ENCODE measurements at regions not wholly inside any gene's neighbourhood (a gene's known extent, or its start where the extent isn't known, plus 50 kb on each side); places are given as distances from the start of the nearest gene placed in this dataset.

GRCh38 chr2:126803434-126803775 is 95.3 kb upstream of the TEX51 start:
- TF ChIP-seq, protein P1, sequence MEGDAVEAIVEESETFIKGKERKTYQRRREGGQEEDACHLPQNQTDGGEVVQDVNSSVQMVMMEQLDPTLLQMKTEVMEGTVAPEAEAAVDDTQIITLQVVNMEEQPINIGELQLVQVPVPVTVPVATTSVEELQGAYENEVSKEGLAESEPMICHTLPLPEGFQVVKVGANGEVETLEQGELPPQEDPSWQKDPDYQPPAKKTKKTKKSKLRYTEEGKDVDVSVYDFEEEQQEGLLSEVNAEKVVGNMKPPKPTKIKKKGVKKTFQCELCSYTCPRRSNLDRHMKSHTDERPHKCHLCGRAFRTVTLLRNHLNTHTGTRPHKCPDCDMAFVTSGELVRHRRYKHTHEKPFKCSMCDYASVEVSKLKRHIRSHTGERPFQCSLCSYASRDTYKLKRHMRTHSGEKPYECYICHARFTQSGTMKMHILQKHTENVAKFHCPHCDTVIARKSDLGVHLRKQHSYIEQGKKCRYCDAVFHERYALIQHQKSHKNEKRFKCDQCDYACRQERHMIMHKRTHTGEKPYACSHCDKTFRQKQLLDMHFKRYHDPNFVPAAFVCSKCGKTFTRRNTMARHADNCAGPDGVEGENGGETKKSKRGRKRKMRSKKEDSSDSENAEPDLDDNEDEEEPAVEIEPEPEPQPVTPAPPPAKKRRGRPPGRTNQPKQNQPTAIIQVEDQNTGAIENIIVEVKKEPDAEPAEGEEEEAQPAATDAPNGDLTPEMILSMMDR (IDR thresholded peaks at IDR 0.05; ENCODE audit: low read length, missing control alignments) = no peak
- H3K4me3 ChIP-seq (replicated peaks; ENCODE audit: low read depth, low read length) = no peak overlapping the region
- no peak for DNase-seq (ENCODE audit: low read depth)

DNA sequence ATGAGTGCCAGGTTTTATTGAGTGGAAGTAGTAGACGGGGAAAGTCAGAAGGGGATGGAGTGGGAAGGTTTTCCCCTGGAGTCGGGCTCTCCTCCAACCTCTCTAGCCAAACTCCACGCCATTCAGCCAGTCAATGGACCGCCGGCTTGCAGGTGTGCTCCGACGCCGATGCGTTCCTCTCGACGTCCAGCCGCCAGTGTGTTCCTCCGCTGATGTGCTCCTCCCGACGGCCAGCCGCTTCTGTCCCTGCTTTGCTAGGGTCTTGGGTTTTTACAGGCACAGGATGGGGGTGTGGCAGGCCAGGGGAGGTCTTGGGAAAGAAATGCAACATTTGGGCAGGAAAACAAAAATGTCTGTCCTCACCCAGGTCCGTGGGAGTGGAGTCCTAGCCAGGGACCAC is 94.3 kb upstream of the TEX51 start:
- DNase-seq (ENCODE audit: low read depth) = no peak
- TF ChIP-seq, protein P1 (IDR thresholded peaks at IDR 0.05; ENCODE audit: low read length, missing control alignments) = no peak
- no peak overlapping the region for H3K4me3 ChIP-seq (replicated peaks; ENCODE audit: low read depth, low read length)

GRCh38 chr2:126808929-126809328 is 89.8 kb upstream of the TEX51 start:
- no peak for DNase-seq (ENCODE audit: low read depth)
- TF ChIP-seq, protein P1 (IDR thresholded peaks at IDR 0.05; ENCODE audit: low read length, missing control alignments) = no peak
- H3K4me3 ChIP-seq (replicated peaks; ENCODE audit: low read depth, low read length) = no peak overlapping the region

GRCh38 chr2:126809340-126809739 is 89.3 kb upstream of the TEX51 start:
- no peak overlapping the region for H3K4me3 ChIP-seq (replicated peaks; ENCODE audit: low read depth, low read length)
- TF ChIP-seq, protein P1 (IDR thresholded peaks at IDR 0.05; ENCODE audit: low read length, missing control alignments) = no peak
- DNase-seq (ENCODE audit: low read depth) = no peak

- DNase-seq (ENCODE audit: low read depth) = no peak
- TF ChIP-seq, protein P1 (IDR thresholded peaks at IDR 0.05; ENCODE audit: low read length, missing control alignments) = no peak
These were observed 88.7 kb upstream of the TEX51 start for GRCh38 chr2:126810001-126810400.

DNA sequence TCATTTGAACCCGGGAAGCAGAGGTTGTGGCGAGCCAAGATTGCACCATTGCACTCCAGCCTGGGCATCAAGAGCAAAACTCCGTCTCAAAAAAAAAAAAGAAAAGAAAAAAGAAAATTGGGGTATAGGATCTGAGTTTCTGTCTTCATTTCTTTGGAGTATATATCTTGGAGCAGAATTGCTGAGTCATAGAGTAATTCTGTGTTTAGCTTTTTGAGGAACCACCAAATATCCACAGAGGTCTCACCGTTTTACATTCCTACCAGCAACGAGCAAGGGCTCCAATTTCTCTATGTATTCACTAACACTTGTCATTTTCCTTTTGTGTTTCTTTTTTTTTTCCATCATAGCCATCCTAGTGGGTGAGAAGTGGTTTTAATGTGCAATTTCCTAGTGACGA is 87.6 kb upstream of the TEX51 start:
- no peak for DNase-seq (ENCODE audit: low read depth)
- no peak overlapping the region for H3K4me3 ChIP-seq (replicated peaks; ENCODE audit: low read depth, low read length)
- TF ChIP-seq, protein P1 (IDR thresholded peaks at IDR 0.05; ENCODE audit: low read length, missing control alignments) = no peak

More at GRCh38 chr2:126810001-126810400, 88.7 kb upstream of the TEX51 start:
- no peak overlapping the region for H3K4me3 ChIP-seq (replicated peaks; ENCODE audit: low read depth, low read length)

DNA sequence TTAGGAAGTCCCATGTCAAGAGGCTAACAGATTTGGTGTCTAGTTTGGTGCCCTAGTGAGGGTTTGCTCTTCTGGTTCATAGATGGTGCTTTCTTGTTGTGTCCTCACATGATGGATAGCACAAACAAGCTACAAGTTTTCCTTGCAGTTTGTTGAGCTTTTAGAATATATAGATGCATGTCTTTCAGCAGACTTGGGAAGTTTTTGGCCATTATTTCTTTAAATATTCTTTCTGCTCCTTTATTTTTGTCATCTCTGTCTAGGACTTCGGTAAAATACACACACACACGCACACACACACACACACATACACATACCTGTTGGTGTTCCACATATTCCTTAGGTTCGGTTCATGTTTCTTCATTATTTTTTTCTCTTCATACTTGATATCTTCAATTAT is 81.5 kb upstream of the TEX51 start:
- no peak overlapping the region for H3K4me3 ChIP-seq (replicated peaks; ENCODE audit: low read depth, low read length)
- DNase-seq (ENCODE audit: low read depth) = no peak
- TF ChIP-seq, protein P1 (IDR thresholded peaks at IDR 0.05; ENCODE audit: low read length, missing control alignments) = no peak
